Psoas muscle (tissue), 7 donors: ENCODE measurements at regions not wholly inside any gene's neighbourhood (a gene's known extent, or its start where the extent isn't known, plus 50 kb on each side); places are given as distances from the start of the nearest gene placed in this dataset.

Experiments used
- ATAC-seq, 4 donors: fragments of 200-7000 bp; cut with Tn5 transposase; one replicate each; pipeline ENCODE4 v1.9.1; 2020; ENCODE audit warnings: moderate library complexity in 3 of 4, mild to moderate bottlenecking in 2 of 4
- DNase-seq, 2 donors: peaks; one replicate each; pipeline ENCODE4 v3.0.0-alpha.2; 2020
- H3K27ac ChIP-seq: fragments of 200-600 bp; one replicate; pipeline ENCODE4 v1.8.0; 2022
- H3K27me3 ChIP-seq, 3 donors: fragments of 200-600 bp in 1 of 3; one replicate each; pipeline versions ENCODE4 v1.6.1 to v1.8.0; 2013 to 2022; ENCODE audit warnings: low read length in 2 of 3, mild to moderate bottlenecking in 2 of 3, moderate library complexity in 1 of 3; ENCODE audit not compliant: insufficient read depth in 3 of 3
- H3K36me3 ChIP-seq, 2 donors: fragments of 200-600 bp in 1 of 2; one replicate each; pipeline versions ENCODE4 v1.6.1 to v1.8.0; 2013 to 2022; ENCODE audit warnings: low read depth in 1 of 2, mild to moderate bottlenecking in 1 of 2, moderate library complexity in 1 of 2; ENCODE audit not compliant: insufficient read depth in 1 of 2
- H3K4me1 ChIP-seq: fragments of 200-600 bp; one replicate; pipeline ENCODE4 v1.8.0; 2022
- H3K4me3 ChIP-seq: fragments of 200-600 bp; one replicate; pipeline ENCODE4 v1.8.0; 2022; ENCODE audit warnings: mild to moderate bottlenecking
- H3K9me3 ChIP-seq: fragments of 200-600 bp; one replicate; pipeline ENCODE4 v1.8.0; 2022
- CTCF ChIP-seq: fragments of 200-600 bp; IDR thresholded peaks from one replicate; pipeline ENCODE4 v1.8.0; 2022; ENCODE audit warnings: antibody characterized with exemption
- WGBS, 3 donors: extraction: QIAGEN DNeasy Blood & Tissue Kit; methylation state at CpG; one replicate each; pipeline versions ENCODE4 v1.1.6 to v1.1.7; 2013; 5-methylcytosine and 5-hydroxymethylcytosine counted together
- intact Hi-C, 2 donors: fragments of 100-400 bp; cut with DNase I; formaldehyde crosslinking; loops; one replicate each; pipeline versions ENCODE4 v1.11.0 to v1.14.2; 2022
- donor health status: healthy with polysubstance abuse.
- donor health status: DM: no; HTN: no; CAD: no; lungs with moderate emphysema.
- donor health status: Bipolar disorder and iron deficiency.
- donor health status: healthy.
- donor health status: DM: yes; HTN: yes; CAD: no.
- donor health status: DM: no; HTN: no; CAD: no.
- donor health status: DM: yes; HTN: yes; CAD: no.

DNA sequence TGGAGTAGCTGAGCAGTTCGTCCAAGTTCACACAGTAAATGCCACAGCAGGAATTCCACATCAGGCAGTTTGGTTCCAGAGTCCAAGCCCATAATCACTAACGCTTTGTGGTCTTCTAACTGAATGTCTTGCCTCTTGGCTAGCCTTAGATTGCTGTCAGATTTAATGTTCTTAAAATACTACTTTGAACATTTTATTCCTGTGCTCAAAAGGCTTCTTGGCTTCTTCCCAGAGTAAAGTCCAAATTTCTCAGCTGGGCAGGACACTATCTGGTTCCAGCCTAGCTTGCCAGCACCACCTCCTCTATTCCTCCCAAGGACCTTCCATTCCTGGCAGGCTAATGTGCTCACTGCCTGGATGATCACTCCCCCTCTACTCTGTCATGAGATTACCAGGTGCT is 256.9 kb downstream of the SQOR start:
- TF ChIP-seq CTCF: no peak
- WGBS, 3 donors: 10 to 18% (median 13%) methylated on average over 2 of the region's 2 CpGs
- ATAC-seq: peak in 3 of 4 donors; percentile 84 to 95 (median 92)
- Histone ChIP-seq H3K4me3 (no peak overlapping the region), H3K4me1 (no peaks in the 10 kb centered on the region), H3K36me3 (no peaks in the 10 kb centered on the region), H3K9me3 (no peaks in the 10 kb centered on the region), H3K27ac (no peak overlapping the region), H3K27me3 (no peaks in the 10 kb centered on the region)
- peak in 1 of 2 donors; percentile 51 for DNase-seq
- intact Hi-C loops: no loop called here

DNA sequence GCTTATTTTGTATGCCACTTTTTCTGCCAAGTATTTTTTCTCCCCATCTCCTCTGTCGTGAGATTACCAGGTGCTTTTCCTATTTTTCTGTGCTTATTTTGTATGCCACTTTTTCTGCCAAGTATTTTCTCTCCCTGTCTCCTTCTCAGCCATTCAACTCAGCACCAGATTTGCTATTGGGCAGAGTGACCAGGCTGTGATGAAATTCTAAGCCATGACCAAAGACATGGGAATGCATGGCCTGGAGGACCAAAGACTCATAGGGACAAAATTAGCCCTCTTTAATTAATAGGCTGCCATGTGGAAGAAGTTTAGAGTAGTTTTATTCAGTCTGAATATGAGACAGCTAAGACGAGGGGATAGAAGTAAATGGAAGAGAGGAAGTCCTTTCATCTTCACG is 257.4 kb downstream of the SQOR start:
- H3K27ac ChIP-seq: no peak overlapping the region
- peak; percentile 32 to 97 (median 88) for ATAC-seq
- no peak overlapping the region for H3K4me3 ChIP-seq
- no peak for TF ChIP-seq CTCF
- intact Hi-C loops: no loop called here
- H3K36me3 ChIP-seq: no peaks in the 10 kb centered on the region
- no peak for DNase-seq
- no peaks in the 10 kb centered on the region for H3K4me1 ChIP-seq
- WGBS, 3 donors: 29 to 31% (median 31%) methylated on average over 3 of the region's 3 CpGs
- H3K9me3 ChIP-seq: no peaks in the 10 kb centered on the region
- no peaks in the 10 kb centered on the region for H3K27me3 ChIP-seq

- no peak for DNase-seq
- no peak for TF ChIP-seq CTCF
- Histone ChIP-seq H3K4me1 (no peaks in the 10 kb centered on the region), H3K27ac (no peak overlapping the region), H3K27me3 (no peaks in the 10 kb centered on the region), H3K36me3 (no peaks in the 10 kb centered on the region), H3K4me3 (no peak overlapping the region), H3K9me3 (no peaks in the 10 kb centered on the region)
- intact Hi-C loops: no loop called here
- ATAC-seq: no peak
Observed at GRCh38 chr15:45903283-45903682, 268.5 kb downstream of the SQOR start.

DNA sequence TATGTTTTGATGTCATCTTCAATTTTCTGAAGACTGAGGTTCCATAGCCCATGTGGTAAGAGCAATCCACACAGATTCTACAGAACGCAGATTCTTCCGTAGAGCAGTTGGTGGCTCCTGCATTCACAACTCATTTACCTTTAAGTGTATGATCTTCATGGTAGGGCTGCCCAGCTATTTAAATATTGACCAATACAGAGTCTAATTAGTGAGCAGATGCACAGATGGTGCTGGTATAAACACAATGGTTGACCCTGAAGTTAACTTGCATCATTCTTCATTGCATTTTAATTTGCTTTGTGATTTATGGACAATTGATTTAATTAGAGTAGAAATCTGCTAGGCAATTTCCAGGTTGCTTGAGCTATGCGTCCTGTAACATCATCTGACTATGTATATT is 269.2 kb downstream of the SQOR start:
- Histone ChIP-seq H3K4me3 (no peak overlapping the region), H3K27me3 (no peaks in the 10 kb centered on the region), H3K4me1 (no peaks in the 10 kb centered on the region), H3K36me3 (no peaks in the 10 kb centered on the region), H3K27ac (no peak overlapping the region), H3K9me3 (peaks cover 2% of the 10 kb centered on the region)
- intact Hi-C loops: no loop called here
- 90 to 96% (median 96%) methylated on average over 3 of the region's 3 CpGs for WGBS, 3 donors
- no peak for TF ChIP-seq CTCF
- DNase-seq (no peak), ATAC-seq (no peak)

DNA sequence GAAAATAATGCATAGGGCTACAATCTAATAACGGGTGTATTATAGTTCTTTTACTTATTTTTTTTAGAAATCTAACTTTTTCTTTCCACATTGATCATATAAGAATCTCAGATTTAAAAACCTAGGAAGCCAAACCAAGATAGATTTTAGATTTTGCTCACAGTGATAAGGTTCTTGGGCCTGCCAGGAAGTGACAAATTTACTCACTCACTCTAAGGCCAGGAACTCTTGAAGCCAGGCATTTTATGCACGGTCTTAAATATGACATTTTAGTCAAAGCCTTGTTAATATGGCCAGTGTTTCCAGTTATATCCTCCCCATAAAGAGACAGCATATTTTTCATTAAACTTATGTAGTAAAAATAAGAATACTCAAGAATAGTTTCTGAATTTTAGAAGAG is 271.4 kb downstream of the SQOR start:
- DNase-seq (no peak), ATAC-seq (no peak)
- WGBS, 3 donors: 51 to 60% (median 56%) methylated on average over 2 of the region's 2 CpGs
- Histone ChIP-seq H3K4me3 (no peak overlapping the region), H3K27me3 (no peaks in the 10 kb centered on the region), H3K9me3 (peaks cover 6% of the 10 kb centered on the region), H3K36me3 (no peaks in the 10 kb centered on the region), H3K4me1 (no peaks in the 10 kb centered on the region), H3K27ac (no peak overlapping the region)
- no peak for TF ChIP-seq CTCF
- intact Hi-C loops: no loop called here
